SK-N-SH treated with all-trans-retinoic acid at 6 μM for 48 hours (cell line): ENCODE measurements at regions not wholly inside any gene's neighbourhood (a gene's known extent, or its start where the extent isn't known, plus 50 kb on each side); places are given as distances from the start of the nearest gene placed in this dataset.

Experiments used
- ATAC-seq: fragments of 200-7000 bp; cut with Tn5 transposase; 3 replicates; pipeline ENCODE4 v1.9.1; 2020; ENCODE audit warnings: mild to moderate bottlenecking, moderate library complexity
- ARNTL ChIP-seq: fragments of 450-650 bp; formaldehyde crosslinking; IDR thresholded peaks from 2 replicates; pipeline ENCODE4 v1.5.0; 2020; ENCODE audit warnings: low read depth, mild to moderate bottlenecking, moderate library complexity, borderline replicate concordance
- BACH2 ChIP-seq: fragments of 250-450 bp; sonication (Bioruptor Pico); IDR thresholded peaks from 2 replicates; pipeline ENCODE4 v1.9.0; 2021; ENCODE audit warnings: mild to moderate bottlenecking, borderline replicate concordance
- CSDC2 ChIP-seq: fragments of 250-450 bp; sonication (Bioruptor Pico); IDR thresholded peaks from 2 replicates; pipeline ENCODE4 v1.5.0; 2020; ENCODE audit warnings: mild to moderate bottlenecking, moderate library complexity
- ESRRG ChIP-seq: fragments of 250-450 bp; sonication (Bioruptor Pico); IDR thresholded peaks from 2 replicates; pipeline ENCODE4 v1.6.1; 2021; ENCODE audit warnings: mild to moderate bottlenecking
- GLIS3 ChIP-seq: fragments of 250-450 bp; sonication (Bioruptor Pico); IDR thresholded peaks from 2 replicates; pipeline ENCODE4 v1.5.0; 2020; ENCODE audit warnings: mild to moderate bottlenecking, moderate library complexity
- OSR1 ChIP-seq: fragments of 250-450 bp; sonication (Bioruptor Pico); IDR thresholded peaks from 2 replicates; pipeline ENCODE4 v1.8.0; 2022; ENCODE audit warnings: moderate library complexity, mild to moderate bottlenecking, inconsistent platforms
- PPARA ChIP-seq: fragments of 250-450 bp; sonication (Bioruptor Pico); IDR thresholded peaks from 2 replicates; pipeline ENCODE4 v1.5.0; 2020; ENCODE audit warnings: mild to moderate bottlenecking, borderline replicate concordance
- RARB ChIP-seq: fragments of 250-450 bp; sonication (Bioruptor Pico); IDR thresholded peaks from 2 replicates; pipeline ENCODE4 v1.8.0; 2021; ENCODE audit warnings: mild to moderate bottlenecking, moderate library complexity
- SNAI2 ChIP-seq: fragments of 250-450 bp; sonication (Bioruptor Pico); IDR thresholded peaks from 2 replicates; pipeline ENCODE4 v1.5.0; 2020; ENCODE audit warnings: mild to moderate bottlenecking, moderate library complexity
- TCF4 ChIP-seq: fragments of 250-450 bp; sonication (Bioruptor Pico); IDR thresholded peaks from 2 replicates; pipeline ENCODE4 v1.8.0; 2021; ENCODE audit warnings: mild to moderate bottlenecking, moderate library complexity, borderline replicate concordance
- TOX ChIP-seq: fragments of 250-450 bp; sonication (Bioruptor Pico); IDR thresholded peaks from 2 replicates; pipeline ENCODE4 v1.8.0; 2021; ENCODE audit warnings: mild to moderate bottlenecking, moderate library complexity, borderline replicate concordance
- ZC3H10 ChIP-seq: fragments of 250-450 bp; sonication (Bioruptor Pico); IDR thresholded peaks from 2 replicates; pipeline ENCODE4 v1.5.1; 2021; ENCODE audit warnings: mild to moderate bottlenecking, moderate library complexity
- ZFP3 ChIP-seq: fragments of 250-450 bp; sonication (Bioruptor Pico); IDR thresholded peaks from 2 replicates; pipeline ENCODE4 v1.5.0; 2020; ENCODE audit warnings: mild to moderate bottlenecking, moderate library complexity
- ZNF565 ChIP-seq: fragments of 450-650 bp; formaldehyde crosslinking; conservative IDR thresholded peaks from 2 replicates; pipeline ENCODE4 v1.5.0; 2020; ENCODE audit warnings: low read depth, mild to moderate bottlenecking, moderate library complexity
- ZNF70 ChIP-seq: fragments of 450-650 bp; formaldehyde crosslinking; IDR thresholded peaks from 2 replicates; pipeline ENCODE4 v1.5.0; 2020; ENCODE audit warnings: mild to moderate bottlenecking, moderate library complexity
- ZNF8 ChIP-seq: fragments of 450-650 bp; formaldehyde crosslinking; IDR thresholded peaks from 2 replicates; pipeline ENCODE4 v1.5.0; 2020; ENCODE audit warnings: mild to moderate bottlenecking, moderate library complexity
- TF ChIP-seq, protein P1 (sequence below): fragments of 250-450 bp; sonication (Bioruptor Pico); IDR thresholded peaks from 2 replicates; pipeline ENCODE4 v1.8.0; 2021; ENCODE audit warnings: low read depth, mild to moderate bottlenecking, moderate library complexity, borderline replicate concordance
- TF ChIP-seq, protein P2 (sequence below): fragments of 250-450 bp; sonication (Bioruptor Pico); IDR thresholded peaks from 2 replicates; pipeline ENCODE4 v1.8.0; 2020; ENCODE audit warnings: mild to moderate bottlenecking, moderate library complexity, borderline replicate concordance
- TF ChIP-seq, protein P3 (sequence below): fragments of 250-450 bp; sonication (Bioruptor Pico); IDR thresholded peaks from 2 replicates; pipeline ENCODE4 v1.5.0; 2020; ENCODE audit warnings: mild to moderate bottlenecking, moderate library complexity
- TF ChIP-seq, protein P4 (sequence below): fragments of 250-450 bp; sonication (Bioruptor Pico); IDR thresholded peaks from 2 replicates; pipeline ENCODE4 v1.5.1; 2020; ENCODE audit warnings: low read depth, mild to moderate bottlenecking, moderate library complexity

DNA sequence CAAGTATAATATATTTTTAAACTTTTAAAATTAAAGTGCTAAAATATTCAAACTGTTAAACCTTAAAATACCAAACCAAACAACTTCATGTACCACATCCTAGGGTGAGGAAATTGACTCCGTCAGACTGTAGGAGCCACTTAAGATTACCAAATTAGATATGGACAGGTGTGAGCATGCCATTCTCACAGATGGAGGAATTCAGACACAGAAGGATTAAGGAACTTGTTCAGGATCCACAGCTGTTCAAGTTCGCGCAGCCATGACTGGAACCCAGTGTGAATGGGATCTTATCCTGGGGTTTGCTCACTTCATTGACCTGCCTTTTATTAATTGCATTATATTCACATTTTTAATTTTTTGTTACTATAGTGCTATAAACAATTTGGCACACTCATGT is 224.9 kb upstream of the PCDH7 start (continued):
- TF ChIP-seq, protein P1, sequence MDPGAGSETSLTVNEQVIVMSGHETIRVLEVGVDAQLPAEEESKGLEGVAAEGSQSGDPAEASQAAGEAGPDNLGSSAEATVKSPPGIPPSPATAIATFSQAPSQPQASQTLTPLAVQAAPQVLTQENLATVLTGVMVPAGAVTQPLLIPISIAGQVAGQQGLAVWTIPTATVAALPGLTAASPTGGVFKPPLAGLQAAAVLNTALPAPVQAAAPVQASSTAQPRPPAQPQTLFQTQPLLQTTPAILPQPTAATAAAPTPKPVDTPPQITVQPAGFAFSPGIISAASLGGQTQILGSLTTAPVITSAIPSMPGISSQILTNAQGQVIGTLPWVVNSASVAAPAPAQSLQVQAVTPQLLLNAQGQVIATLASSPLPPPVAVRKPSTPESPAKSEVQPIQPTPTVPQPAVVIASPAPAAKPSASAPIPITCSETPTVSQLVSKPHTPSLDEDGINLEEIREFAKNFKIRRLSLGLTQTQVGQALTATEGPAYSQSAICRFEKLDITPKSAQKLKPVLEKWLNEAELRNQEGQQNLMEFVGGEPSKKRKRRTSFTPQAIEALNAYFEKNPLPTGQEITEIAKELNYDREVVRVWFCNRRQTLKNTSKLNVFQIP (CRISPR knock-in tag) = no peak
- TF ChIP-seq ZFP3 (CRISPR knock-in tag) = no peak
- TF ChIP-seq ESRRG (CRISPR knock-in tag) = no peak
- no peak for TF ChIP-seq GLIS3 (CRISPR knock-in tag)
- no peak for TF ChIP-seq ARNTL (CRISPR knock-in tag)
- TF ChIP-seq, all 23 proteins: peak for 0

DNA sequence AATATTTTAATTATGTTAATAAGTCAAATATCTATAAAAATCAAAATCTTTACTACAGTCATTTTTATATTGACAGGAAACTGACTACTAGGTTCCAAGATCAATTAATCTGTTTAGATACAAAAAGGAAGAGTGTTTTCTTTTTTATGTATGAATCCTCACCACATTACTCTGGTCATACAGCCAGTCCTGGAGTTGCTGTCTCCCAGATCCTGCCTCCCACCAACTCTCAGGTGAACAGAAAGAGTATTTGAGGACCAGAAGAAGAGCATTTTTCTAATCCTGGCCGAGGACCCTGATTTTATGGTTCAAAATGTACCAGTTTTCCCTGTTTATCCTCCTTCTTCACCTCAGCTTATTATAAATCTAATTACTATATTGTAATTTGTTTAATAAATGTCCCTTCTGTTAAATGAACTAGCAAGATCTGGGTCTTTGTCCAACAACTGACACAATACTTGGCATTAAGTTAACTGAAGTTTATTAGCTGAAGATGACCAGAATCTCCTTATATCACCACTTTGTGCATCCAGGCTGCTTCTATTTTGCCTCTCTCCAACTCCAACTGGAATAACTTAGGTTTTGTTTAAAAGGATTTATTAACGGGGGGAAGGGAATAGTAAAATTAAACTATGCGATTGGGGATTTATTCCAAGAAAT is 224.4 kb upstream of the PCDH7 start:
- TF ChIP-seq TOX (CRISPR knock-in tag) = no peak
- no peak for TF ChIP-seq ZFP3 (CRISPR knock-in tag)
- no peak for TF ChIP-seq OSR1 (CRISPR knock-in tag)
- TF ChIP-seq, protein P2, sequence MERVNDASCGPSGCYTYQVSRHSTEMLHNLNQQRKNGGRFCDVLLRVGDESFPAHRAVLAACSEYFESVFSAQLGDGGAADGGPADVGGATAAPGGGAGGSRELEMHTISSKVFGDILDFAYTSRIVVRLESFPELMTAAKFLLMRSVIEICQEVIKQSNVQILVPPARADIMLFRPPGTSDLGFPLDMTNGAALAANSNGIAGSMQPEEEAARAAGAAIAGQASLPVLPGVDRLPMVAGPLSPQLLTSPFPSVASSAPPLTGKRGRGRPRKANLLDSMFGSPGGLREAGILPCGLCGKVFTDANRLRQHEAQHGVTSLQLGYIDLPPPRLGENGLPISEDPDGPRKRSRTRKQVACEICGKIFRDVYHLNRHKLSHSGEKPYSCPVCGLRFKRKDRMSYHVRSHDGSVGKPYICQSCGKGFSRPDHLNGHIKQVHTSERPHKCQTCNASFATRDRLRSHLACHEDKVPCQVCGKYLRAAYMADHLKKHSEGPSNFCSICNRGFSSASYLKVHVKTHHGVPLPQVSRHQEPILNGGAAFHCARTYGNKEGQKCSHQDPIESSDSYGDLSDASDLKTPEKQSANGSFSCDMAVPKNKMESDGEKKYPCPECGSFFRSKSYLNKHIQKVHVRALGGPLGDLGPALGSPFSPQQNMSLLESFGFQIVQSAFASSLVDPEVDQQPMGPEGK = no peak
- TF ChIP-seq, protein P3, sequence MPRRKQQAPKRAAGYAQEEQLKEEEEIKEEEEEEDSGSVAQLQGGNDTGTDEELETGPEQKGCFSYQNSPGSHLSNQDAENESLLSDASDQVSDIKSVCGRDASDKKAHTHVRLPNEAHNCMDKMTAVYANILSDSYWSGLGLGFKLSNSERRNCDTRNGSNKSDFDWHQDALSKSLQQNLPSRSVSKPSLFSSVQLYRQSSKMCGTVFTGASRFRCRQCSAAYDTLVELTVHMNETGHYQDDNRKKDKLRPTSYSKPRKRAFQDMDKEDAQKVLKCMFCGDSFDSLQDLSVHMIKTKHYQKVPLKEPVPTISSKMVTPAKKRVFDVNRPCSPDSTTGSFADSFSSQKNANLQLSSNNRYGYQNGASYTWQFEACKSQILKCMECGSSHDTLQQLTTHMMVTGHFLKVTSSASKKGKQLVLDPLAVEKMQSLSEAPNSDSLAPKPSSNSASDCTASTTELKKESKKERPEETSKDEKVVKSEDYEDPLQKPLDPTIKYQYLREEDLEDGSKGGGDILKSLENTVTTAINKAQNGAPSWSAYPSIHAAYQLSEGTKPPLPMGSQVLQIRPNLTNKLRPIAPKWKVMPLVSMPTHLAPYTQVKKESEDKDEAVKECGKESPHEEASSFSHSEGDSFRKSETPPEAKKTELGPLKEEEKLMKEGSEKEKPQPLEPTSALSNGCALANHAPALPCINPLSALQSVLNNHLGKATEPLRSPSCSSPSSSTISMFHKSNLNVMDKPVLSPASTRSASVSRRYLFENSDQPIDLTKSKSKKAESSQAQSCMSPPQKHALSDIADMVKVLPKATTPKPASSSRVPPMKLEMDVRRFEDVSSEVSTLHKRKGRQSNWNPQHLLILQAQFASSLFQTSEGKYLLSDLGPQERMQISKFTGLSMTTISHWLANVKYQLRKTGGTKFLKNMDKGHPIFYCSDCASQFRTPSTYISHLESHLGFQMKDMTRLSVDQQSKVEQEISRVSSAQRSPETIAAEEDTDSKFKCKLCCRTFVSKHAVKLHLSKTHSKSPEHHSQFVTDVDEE = no peak

DNA sequence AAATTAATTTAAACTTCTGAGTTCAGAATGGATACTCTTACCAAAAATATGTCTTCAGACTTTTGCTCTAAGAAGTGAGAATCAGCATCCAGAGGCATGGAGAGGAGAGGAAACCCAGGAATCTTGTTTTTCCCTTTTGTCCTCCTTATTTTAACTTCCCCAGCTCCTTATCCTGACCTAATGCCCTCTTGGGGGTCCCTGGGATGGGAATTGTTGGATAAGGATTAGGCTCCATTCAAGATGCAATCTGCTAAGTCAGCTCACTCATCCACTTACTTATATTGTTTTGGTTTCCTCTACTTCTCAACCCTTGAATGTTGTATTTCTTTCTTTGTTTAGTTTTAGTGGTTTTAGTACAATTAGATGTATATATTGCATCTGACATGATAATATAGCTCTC is 208.4 kb upstream of the PCDH7 start:
- no peak for ATAC-seq

More for the DNA sequence above, 224.4 kb upstream of the PCDH7 start:
- no peak for ATAC-seq

DNA sequence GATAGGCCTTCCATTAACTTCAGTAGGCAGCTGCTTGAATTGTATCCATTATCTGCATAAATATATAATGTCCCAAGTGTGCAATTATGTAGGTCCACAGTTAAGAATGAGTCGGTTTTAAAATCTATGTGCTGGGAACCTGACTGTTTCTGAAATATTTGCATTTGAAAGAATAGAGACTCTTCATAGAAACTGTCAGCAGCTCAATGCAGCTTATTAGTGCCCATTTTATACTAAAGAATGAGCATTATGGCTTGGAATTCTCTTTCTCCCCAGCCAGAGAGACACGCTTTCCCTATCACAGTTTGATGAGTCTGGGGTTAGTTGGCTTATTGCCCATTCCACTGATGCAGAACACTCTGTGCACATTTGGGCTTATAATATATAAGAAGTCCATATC is 202.0 kb upstream of the PCDH7 start:
- ATAC-seq = no peak
- TF ChIP-seq TCF4 (CRISPR knock-in tag) (no peak), ZNF565 (CRISPR knock-in tag) (no peak)
- TF ChIP-seq, all 23 proteins: peak for 0

More for the DNA sequence above, 208.4 kb upstream of the PCDH7 start:
- TF ChIP-seq ZNF70 (CRISPR knock-in tag) = no peak
- TF ChIP-seq, protein P1 (CRISPR knock-in tag) = no peak

DNA sequence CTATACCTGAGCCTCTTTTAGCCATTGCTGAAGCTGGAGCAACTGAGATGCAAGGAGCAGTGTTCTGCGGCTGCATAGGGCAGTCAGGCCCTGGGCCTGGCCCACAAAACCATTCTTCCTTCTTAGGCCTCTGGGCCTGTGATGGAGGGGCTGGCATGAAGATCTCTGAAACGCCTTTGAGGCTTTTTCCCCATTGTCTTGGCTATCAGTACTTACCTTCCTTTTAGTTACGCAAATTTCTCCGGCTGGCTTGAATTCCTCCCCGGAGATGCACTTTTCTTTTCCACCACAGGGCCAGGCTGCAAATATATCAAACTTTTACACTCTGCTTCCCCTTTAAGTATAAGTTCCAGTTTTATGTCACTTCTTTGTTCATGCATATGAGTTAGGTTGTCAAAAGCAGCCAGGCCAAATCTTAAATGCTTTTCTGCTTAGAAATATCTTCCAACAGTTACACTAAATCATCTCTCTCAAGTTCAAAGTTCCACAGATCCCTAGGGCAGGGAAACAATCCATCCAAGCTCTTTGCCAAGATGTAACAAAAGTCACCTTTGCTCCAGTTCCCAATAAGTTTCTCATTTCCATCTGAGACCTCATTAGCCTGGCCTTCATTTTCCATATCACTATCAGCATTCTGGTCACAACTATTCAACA is 194.4 kb upstream of the PCDH7 start:
- no peak for ATAC-seq
- no peak for TF ChIP-seq ARNTL (CRISPR knock-in tag)
- TF ChIP-seq ZNF70 (CRISPR knock-in tag) = no peak
- TF ChIP-seq SNAI2 = no peak
- TF ChIP-seq ZNF565 (CRISPR knock-in tag) = no peak
- no peak for TF ChIP-seq ZNF8 (CRISPR knock-in tag)
- TF ChIP-seq RARB (CRISPR knock-in tag) = no peak
- no peak for TF ChIP-seq GLIS3 (CRISPR knock-in tag)
- no peak for TF ChIP-seq CSDC2 (CRISPR knock-in tag)
- TF ChIP-seq, protein P4, sequence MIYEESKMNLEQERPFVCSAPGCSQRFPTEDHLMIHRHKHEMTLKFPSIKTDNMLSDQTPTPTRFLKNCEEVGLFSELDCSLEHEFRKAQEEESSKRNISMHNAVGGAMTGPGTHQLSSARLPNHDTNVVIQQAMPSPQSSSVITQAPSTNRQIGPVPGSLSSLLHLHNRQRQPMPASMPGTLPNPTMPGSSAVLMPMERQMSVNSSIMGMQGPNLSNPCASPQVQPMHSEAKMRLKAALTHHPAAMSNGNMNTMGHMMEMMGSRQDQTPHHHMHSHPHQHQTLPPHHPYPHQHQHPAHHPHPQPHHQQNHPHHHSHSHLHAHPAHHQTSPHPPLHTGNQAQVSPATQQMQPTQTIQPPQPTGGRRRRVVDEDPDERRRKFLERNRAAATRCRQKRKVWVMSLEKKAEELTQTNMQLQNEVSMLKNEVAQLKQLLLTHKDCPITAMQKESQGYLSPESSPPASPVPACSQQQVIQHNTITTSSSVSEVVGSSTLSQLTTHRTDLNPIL (CRISPR knock-in tag) = no peak
- TF ChIP-seq, protein P2 = no peak
- no peak for TF ChIP-seq PPARA
- no peak for TF ChIP-seq BACH2 (CRISPR knock-in tag)
- TF ChIP-seq ZC3H10 (CRISPR knock-in tag) = no peak
